ENCODE measurements at regions not wholly inside any gene's neighbourhood (a gene's known extent, or its start where the extent isn't known, plus 50 kb on each side); places are given as distances from the start of the nearest gene placed in this dataset.
A peak's percentile ranks its signal among the peaks of the same experiment; 100 is the strongest.

DNA sequence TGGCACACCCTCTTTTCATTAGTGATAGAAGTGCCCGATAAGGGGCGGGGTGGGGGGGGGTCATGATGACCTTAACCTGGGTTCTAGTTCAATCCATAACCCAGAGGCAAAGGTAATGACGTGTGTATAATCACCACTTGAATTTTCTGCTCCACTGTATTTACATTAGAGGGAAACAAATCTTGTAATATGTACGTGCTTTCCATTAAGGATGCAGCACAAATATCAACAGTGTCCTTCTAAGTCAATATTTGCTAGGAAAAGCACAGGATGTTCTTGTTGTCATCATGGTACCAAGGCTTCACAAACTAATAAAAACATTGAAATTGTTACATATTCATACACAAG, 121.2 kb upstream of the SLC38A2 start:
- peak in 1 of 2 donors; percentile 38 for DNase-seq (ENCODE audit: low read depth in 2 of 2)
- Histone ChIP-seq H3K36me3 (ENCODE audit: control insufficient read depth, insufficient read depth, low read length) (no peaks in the 10 kb centered on the region), H3K4me1 (ENCODE audit: control insufficient read depth, extremely low read depth, insufficient read depth, low read length) (peaks cover 36% of the 10 kb centered on the region), H3K79me2 (ENCODE audit: control insufficient read depth, insufficient read depth, low read length) (peaks cover 3% of the 10 kb centered on the region), H3K27me3 (ENCODE audit: control insufficient read depth, insufficient read depth, low read length) (no peaks in the 10 kb centered on the region), H3K9ac (ENCODE audit: insufficient read depth, low read length) (no peak overlapping the region), H3K4me2 (ENCODE audit: extremely low read depth, insufficient read depth, low read length) (peak overlapping the region; percentile 89), H4K20me1 (ENCODE audit: control insufficient read depth, extremely low read depth, insufficient read depth, low read length) (no peaks in the 10 kb centered on the region), H3K4me3 (replicated peaks in 1 of 4; ENCODE audit: control extremely low read depth in 1 of 4, insufficient read depth in 1 of 4, low read depth in 3 of 4, low read length in 4 of 4) (peak overlapping the region in 3 of 4 experiments; percentile 12 to 29 (median 22)), H3K9me3 (ENCODE audit: control insufficient read depth, insufficient read depth, low read depth, low read length) (no peaks in the 10 kb centered on the region), H3K27ac (ENCODE audit: insufficient read depth, low read length) (peak overlapping the region; percentile 72), H2AFZ (ENCODE audit: low read length) (no peak overlapping the region)
- no peak for TF ChIP-seq EZH2 (IDR thresholded peaks at IDR 0.05; ENCODE audit: low read length, missing control alignments)
- TF ChIP-seq, protein P1, sequence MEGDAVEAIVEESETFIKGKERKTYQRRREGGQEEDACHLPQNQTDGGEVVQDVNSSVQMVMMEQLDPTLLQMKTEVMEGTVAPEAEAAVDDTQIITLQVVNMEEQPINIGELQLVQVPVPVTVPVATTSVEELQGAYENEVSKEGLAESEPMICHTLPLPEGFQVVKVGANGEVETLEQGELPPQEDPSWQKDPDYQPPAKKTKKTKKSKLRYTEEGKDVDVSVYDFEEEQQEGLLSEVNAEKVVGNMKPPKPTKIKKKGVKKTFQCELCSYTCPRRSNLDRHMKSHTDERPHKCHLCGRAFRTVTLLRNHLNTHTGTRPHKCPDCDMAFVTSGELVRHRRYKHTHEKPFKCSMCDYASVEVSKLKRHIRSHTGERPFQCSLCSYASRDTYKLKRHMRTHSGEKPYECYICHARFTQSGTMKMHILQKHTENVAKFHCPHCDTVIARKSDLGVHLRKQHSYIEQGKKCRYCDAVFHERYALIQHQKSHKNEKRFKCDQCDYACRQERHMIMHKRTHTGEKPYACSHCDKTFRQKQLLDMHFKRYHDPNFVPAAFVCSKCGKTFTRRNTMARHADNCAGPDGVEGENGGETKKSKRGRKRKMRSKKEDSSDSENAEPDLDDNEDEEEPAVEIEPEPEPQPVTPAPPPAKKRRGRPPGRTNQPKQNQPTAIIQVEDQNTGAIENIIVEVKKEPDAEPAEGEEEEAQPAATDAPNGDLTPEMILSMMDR (conservative IDR thresholded peaks at IDR 0.05 in 1 of 2, IDR thresholded peaks at IDR 0.05 in 1 of 2; ENCODE audit: low read depth in 1 of 2, low read length in 2 of 2): no peak

- Histone ChIP-seq H3K4me1 (ENCODE audit: control insufficient read depth, extremely low read depth, insufficient read depth, low read length) (peaks cover 36% of the 10 kb centered on the region), H3K27me3 (ENCODE audit: control insufficient read depth, insufficient read depth, low read length) (no peaks in the 10 kb centered on the region), H3K4me3 (replicated peaks in 1 of 4; ENCODE audit: control extremely low read depth in 1 of 4, insufficient read depth in 1 of 4, low read depth in 3 of 4, low read length in 4 of 4) (peak overlapping the region in 2 of 4 experiments; percentile 7 to 15), H2AFZ (ENCODE audit: low read length) (no peak overlapping the region), H3K36me3 (ENCODE audit: control insufficient read depth, insufficient read depth, low read length) (no peaks in the 10 kb centered on the region), H3K9ac (ENCODE audit: insufficient read depth, low read length) (no peak overlapping the region), H3K4me2 (ENCODE audit: extremely low read depth, insufficient read depth, low read length) (peak overlapping the region; percentile 89), H3K79me2 (ENCODE audit: control insufficient read depth, insufficient read depth, low read length) (peaks cover 3% of the 10 kb centered on the region), H4K20me1 (ENCODE audit: control insufficient read depth, extremely low read depth, insufficient read depth, low read length) (no peaks in the 10 kb centered on the region), H3K27ac (ENCODE audit: insufficient read depth, low read length) (peak overlapping the region; percentile 72), H3K9me3 (ENCODE audit: control insufficient read depth, insufficient read depth, low read depth, low read length) (no peaks in the 10 kb centered on the region)
- no peak for TF ChIP-seq EZH2 (IDR thresholded peaks at IDR 0.05; ENCODE audit: low read length, missing control alignments)
- TF ChIP-seq, protein P1 (conservative IDR thresholded peaks at IDR 0.05 in 1 of 2, IDR thresholded peaks at IDR 0.05 in 1 of 2; ENCODE audit: low read depth in 1 of 2, low read length in 2 of 2): no peak
- DNase-seq (ENCODE audit: low read depth in 2 of 2): no peak
Observed at GRCh38 chr12:46493150-46493833, 120.7 kb upstream of the SLC38A2 start.

DNA sequence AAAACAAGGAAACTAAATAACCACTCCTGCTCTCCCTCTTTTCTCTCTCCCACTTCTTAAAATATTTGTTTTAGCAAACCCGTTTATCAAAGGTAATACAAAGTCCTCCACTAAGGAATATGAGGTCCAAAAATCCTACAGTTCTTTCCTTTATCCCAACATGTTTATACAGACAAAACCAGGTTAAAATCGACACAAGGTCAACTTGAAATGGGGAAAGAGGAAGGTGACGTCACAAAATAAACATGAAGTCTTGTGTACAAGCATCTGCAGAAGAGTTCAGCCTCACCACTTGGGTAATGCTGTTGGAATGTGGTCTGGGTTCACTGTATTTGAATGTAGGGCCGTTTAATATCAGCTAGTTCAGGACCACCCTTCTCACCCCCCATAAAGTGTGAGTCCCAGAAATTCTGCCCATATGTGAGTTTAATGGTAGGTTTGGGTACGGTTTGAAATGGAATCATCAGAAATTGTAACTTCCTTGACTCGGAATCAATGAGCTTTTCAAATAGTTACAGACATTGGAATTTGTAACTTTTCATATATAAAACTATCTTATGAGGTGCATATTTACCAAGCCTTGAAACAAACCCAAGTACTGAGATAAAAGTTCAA, 120.0 kb upstream of the SLC38A2 start:
- H3K9ac ChIP-seq (ENCODE audit: insufficient read depth, low read length): no peak overlapping the region
- TF ChIP-seq, protein P1 (conservative IDR thresholded peaks at IDR 0.05 in 1 of 2, IDR thresholded peaks at IDR 0.05 in 1 of 2; ENCODE audit: low read depth in 1 of 2, low read length in 2 of 2): no peak
- TF ChIP-seq EZH2 (IDR thresholded peaks at IDR 0.05; ENCODE audit: low read length, missing control alignments): no peak

More for the DNA sequence above, 120.0 kb upstream of the SLC38A2 start:
- no peaks in the 10 kb centered on the region for H4K20me1 ChIP-seq (ENCODE audit: control insufficient read depth, extremely low read depth, insufficient read depth, low read length)
- H3K79me2 ChIP-seq (ENCODE audit: control insufficient read depth, insufficient read depth, low read length): peaks cover 3% of the 10 kb centered on the region
- DNase-seq (ENCODE audit: low read depth in 2 of 2): peak; percentile 92 to 95
- H3K36me3 ChIP-seq (ENCODE audit: control insufficient read depth, insufficient read depth, low read length): no peaks in the 10 kb centered on the region
- H3K4me2 ChIP-seq (ENCODE audit: extremely low read depth, insufficient read depth, low read length): peak overlapping the region; percentile 89
- H3K4me1 ChIP-seq (ENCODE audit: control insufficient read depth, extremely low read depth, insufficient read depth, low read length): peaks cover 36% of the 10 kb centered on the region
- no peak overlapping the region for H2AFZ ChIP-seq (ENCODE audit: low read length)
- no peaks in the 10 kb centered on the region for H3K9me3 ChIP-seq (ENCODE audit: control insufficient read depth, insufficient read depth, low read depth, low read length)
- H3K4me3 ChIP-seq (replicated peaks in 1 of 4; ENCODE audit: control extremely low read depth in 1 of 4, insufficient read depth in 1 of 4, low read depth in 3 of 4, low read length in 4 of 4): no peak overlapping the region
- no peaks in the 10 kb centered on the region for H3K27me3 ChIP-seq (ENCODE audit: control insufficient read depth, insufficient read depth, low read length)
- peak overlapping the region; percentile 72 for H3K27ac ChIP-seq (ENCODE audit: insufficient read depth, low read length)
